Mesothelial cell of epicardium (in vitro differentiated cells): ENCODE measurements at regions not wholly inside any gene's neighbourhood (a gene's known extent, or its start where the extent isn't known, plus 50 kb on each side); places are given as distances from the start of the nearest gene placed in this dataset.

ENCODE experiments used
- DNase-seq, 2 experiments: peaks; one replicate each; pipeline ENCODE4 v3.0.0; 2021; ENCODE audit warnings: low spot score in 2 of 2; ENCODE audit not compliant: unreplicated experiment in 2 of 2
- H3K27ac Mint-ChIP-seq: 2 replicates; pipeline ENCODE4 v1.8.0; 2021; ENCODE audit warnings: mixed read lengths
- H3K27me3 Mint-ChIP-seq: 2 replicates; pipeline ENCODE4 v1.8.0; 2021; ENCODE audit warnings: low read depth, mixed read lengths
- H3K36me3 Mint-ChIP-seq: 2 replicates; pipeline ENCODE4 v1.8.0; 2021; ENCODE audit warnings: mixed read lengths
- H3K4me1 Mint-ChIP-seq: 2 replicates; pipeline ENCODE4 v1.8.0; 2021; ENCODE audit warnings: mixed read lengths
- H3K4me3 Mint-ChIP-seq: 2 replicates; pipeline ENCODE4 v1.8.0; 2021; ENCODE audit warnings: mild to moderate bottlenecking, moderate library complexity, mixed read lengths
- H3K9me3 Mint-ChIP-seq: 2 replicates; pipeline ENCODE4 v1.8.0; 2021; ENCODE audit warnings: mixed read lengths
- CTCF ChIP-seq: fragments of 200-600 bp; sonication (generic); IDR thresholded peaks from one replicate; pipeline ENCODE4 v1.5.0; 2021; ENCODE audit warnings: antibody characterized with exemption; ENCODE audit not compliant: unreplicated experiment

- no peak for DNase-seq
- H3K4me3 Mint-ChIP-seq = no peak overlapping the region
- H3K27me3 Mint-ChIP-seq = peaks cover 29% of the 10 kb centered on the region
- no peaks in the 10 kb centered on the region for H3K9me3 Mint-ChIP-seq
- H3K27ac Mint-ChIP-seq = no peak overlapping the region
- H3K4me1 Mint-ChIP-seq = no peaks in the 10 kb centered on the region
- H3K36me3 Mint-ChIP-seq = no peaks in the 10 kb centered on the region
- TF ChIP-seq CTCF = no peak
These were observed 181.0 kb downstream of the CHST1 start for GRCh38 chr11:45484326-45484883.

- no peak overlapping the region for H3K27ac Mint-ChIP-seq
- TF ChIP-seq CTCF = no peak
- DNase-seq = no peak
- H3K4me1 Mint-ChIP-seq = no peaks in the 10 kb centered on the region
- H3K36me3 Mint-ChIP-seq = no peaks in the 10 kb centered on the region
- H3K27me3 Mint-ChIP-seq = peaks cover 30% of the 10 kb centered on the region
- H3K9me3 Mint-ChIP-seq = no peaks in the 10 kb centered on the region
- no peak overlapping the region for H3K4me3 Mint-ChIP-seq
These were observed 182.0 kb downstream of the CHST1 start for GRCh38 chr11:45483416-45483815.

- Mint-ChIP-seq H3K9me3 (no peaks in the 10 kb centered on the region), H3K4me1 (no peaks in the 10 kb centered on the region), H3K27ac (no peak overlapping the region), H3K4me3 (no peak overlapping the region), H3K27me3 (peaks cover 39% of the 10 kb centered on the region), H3K36me3 (no peaks in the 10 kb centered on the region)
- no peak for TF ChIP-seq CTCF
- DNase-seq = no peak
These were observed 183.1 kb downstream of the CHST1 start for GRCh38 chr11:45482331-45482730.

- Mint-ChIP-seq H3K4me1 (no peaks in the 10 kb centered on the region), H3K4me3 (no peak overlapping the region), H3K9me3 (no peaks in the 10 kb centered on the region), H3K36me3 (no peaks in the 10 kb centered on the region), H3K27ac (no peak overlapping the region), H3K27me3 (peaks cover 48% of the 10 kb centered on the region)
- no peak for DNase-seq
- no peak for TF ChIP-seq CTCF
These were observed 184.4 kb downstream of the CHST1 start for GRCh38 chr11:45481026-45481425.

GRCh38 chr11:45477588-45477987 is 187.8 kb downstream of the CHST1 start:
- no peaks in the 10 kb centered on the region for H3K36me3 Mint-ChIP-seq
- no peak for DNase-seq
- H3K27me3 Mint-ChIP-seq = peaks cover 39% of the 10 kb centered on the region

More at GRCh38 chr11:45477588-45477987, 187.8 kb downstream of the CHST1 start:
- Mint-ChIP-seq H3K4me3 (no peak overlapping the region), H3K27ac (no peak overlapping the region), H3K4me1 (peaks cover 7% of the 10 kb centered on the region), H3K9me3 (no peaks in the 10 kb centered on the region)
- no peak for TF ChIP-seq CTCF
